GM10248 (cell line): ENCODE measurements at regions not wholly inside any gene's neighbourhood (a gene's known extent, or its start where the extent isn't known, plus 50 kb on each side); places are given as distances from the start of the nearest gene placed in this dataset.

ENCODE experiments used
- CTCF ChIA-PET: fragments of 300-600 bp; sonication (Branson Sonifier 250); formaldehyde crosslinking; extraction: SDS; loops from one replicate; lab custom pipeline; 2021; ENCODE audit warnings: antibody characterized with exemption; lab: Yijun Ruan, JAX
- POLR2A ChIA-PET: fragments of 350-650 bp; sonication (Branson Sonifier 250); formaldehyde crosslinking; extraction: SDS; loops from one replicate; lab custom pipeline; 2020; ENCODE audit warnings: antibody characterized with exemption; lab: Yijun Ruan, JAX
- DNase-seq: peaks from one replicate; pipeline ENCODE4 v3.0.0; 2012; ENCODE audit errors: extremely low spot score
- TF ChIP-seq, protein P1 (sequence below): IDR thresholded peaks from 2 replicates; pipeline ENCODE4 v1.5.1; 2012; ENCODE audit warnings: mild to moderate bottlenecking, low read depth; ENCODE audit errors: extremely low read depth, missing control alignments, control extremely low read depth

DNA sequence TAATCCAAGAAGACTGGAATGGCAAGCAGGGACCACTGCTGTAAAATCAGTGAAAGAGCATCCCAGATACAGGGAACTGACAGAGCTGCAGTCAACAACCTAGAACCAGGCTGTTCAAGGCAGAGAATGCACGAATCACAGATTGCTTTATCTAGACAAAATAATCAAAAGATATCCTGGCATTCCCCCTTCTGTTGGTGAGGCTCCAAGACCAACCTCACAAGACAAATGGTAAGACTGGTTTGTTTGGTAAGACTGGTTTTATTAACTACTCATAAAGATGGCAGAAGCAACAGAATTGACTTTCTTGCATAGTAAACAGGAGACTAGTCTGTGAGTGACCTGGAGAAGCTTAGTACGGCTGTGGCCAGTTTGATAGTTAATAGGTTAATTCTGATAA is 88.8 kb upstream of the AHI1 start:
- POLR2A ChIA-PET: no interaction called here
- CTCF ChIA-PET: interaction anchor here (1.0 to 1.7 kb wide), 6 partner anchors 9 to 89 kb away, joined by 3 to 5 read pairs (median 3); no protein-coding TSS in a partner anchor
- no peak for DNase-seq
- TF ChIP-seq, protein P1, sequence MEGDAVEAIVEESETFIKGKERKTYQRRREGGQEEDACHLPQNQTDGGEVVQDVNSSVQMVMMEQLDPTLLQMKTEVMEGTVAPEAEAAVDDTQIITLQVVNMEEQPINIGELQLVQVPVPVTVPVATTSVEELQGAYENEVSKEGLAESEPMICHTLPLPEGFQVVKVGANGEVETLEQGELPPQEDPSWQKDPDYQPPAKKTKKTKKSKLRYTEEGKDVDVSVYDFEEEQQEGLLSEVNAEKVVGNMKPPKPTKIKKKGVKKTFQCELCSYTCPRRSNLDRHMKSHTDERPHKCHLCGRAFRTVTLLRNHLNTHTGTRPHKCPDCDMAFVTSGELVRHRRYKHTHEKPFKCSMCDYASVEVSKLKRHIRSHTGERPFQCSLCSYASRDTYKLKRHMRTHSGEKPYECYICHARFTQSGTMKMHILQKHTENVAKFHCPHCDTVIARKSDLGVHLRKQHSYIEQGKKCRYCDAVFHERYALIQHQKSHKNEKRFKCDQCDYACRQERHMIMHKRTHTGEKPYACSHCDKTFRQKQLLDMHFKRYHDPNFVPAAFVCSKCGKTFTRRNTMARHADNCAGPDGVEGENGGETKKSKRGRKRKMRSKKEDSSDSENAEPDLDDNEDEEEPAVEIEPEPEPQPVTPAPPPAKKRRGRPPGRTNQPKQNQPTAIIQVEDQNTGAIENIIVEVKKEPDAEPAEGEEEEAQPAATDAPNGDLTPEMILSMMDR: no peak

- no peak for DNase-seq
- POLR2A ChIA-PET: no interaction called here
- TF ChIP-seq, protein P1: no peak
- CTCF ChIA-PET: interaction anchor here (0.7 to 1.7 kb wide), 8 partner anchors 9 to 89 kb away, joined by 3 to 5 read pairs (median 3); no protein-coding TSS in a partner anchor
Observed at GRCh38 chr6:135586844-135587243, 89.3 kb upstream of the AHI1 start.

DNA sequence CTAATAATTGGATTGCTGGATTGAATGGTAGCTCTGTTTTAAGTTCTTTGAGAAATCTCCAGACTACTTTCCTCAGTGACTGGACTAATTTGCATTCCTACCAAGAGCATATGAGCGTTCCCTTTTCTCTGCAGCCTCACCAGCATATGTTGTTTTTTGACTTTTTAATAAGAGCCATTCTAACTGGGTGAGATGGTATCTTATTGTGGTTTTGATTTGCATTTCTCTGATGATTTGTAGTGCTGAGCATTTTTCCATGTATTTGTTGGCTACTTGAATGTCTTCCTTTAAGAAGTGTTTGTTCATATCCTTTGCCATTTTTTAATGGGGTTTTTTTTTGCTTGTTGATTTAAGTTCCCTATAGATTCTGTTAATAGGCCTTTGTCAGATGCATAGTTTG is 94.7 kb upstream of the AHI1 start:
- TF ChIP-seq, protein P1: no peak
- CTCF ChIA-PET: interaction anchor here (0.8 to 1.5 kb wide), 2 partner anchors 11 to 86 kb away, joined by 3 to 4 read pairs; no protein-coding TSS in a partner anchor
- POLR2A ChIA-PET: no interaction called here
- no peak for DNase-seq

- POLR2A ChIA-PET: no interaction called here
- DNase-seq: no peak
- CTCF ChIA-PET: interaction anchor here (0.9 to 1.3 kb wide), 2 partner anchors 11 to 633 kb away, joined by 3 to 4 read pairs; no protein-coding TSS in a partner anchor
- TF ChIP-seq, protein P1: no peak
Observed at GRCh38 chr6:135594000-135594399, 96.5 kb upstream of the AHI1 start.

DNA sequence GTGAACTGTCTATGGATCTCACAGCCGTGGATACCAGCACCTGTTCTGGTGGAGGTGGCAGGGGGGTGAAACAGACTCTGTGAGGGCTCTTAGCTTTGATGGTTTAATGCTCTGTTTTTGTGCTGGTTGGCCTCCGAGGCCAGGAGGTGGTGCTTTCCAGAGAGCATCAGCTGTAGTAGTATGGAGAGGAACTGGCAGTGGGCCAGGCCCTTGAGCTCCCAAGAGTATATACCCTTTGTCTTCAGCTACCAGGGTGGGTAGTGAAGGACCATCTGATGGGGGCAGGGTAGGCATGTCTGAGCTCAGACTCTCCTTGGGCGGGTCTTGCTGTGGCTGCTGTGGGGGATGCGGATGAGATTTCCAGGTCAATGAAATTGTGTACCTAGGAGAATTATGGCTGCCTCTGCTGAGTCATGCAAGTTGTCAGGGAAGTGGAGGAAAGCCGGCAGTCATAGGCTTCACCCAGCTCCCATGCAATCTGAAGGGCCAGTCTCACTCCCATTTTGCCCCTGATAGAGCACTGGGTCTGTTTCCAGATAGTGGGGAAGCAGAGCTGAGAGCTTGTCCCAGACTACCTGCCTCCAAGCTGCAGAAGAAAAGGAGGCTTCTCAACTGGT is 102.7 kb upstream of the AHI1 start:
- CTCF ChIA-PET: interaction anchor here (1.1 to 1.4 kb wide), 3 partner anchors 18 to 303 kb away, joined by 3 read pairs; no protein-coding TSS in a partner anchor
- TF ChIP-seq, protein P1: no peak
- no peak for DNase-seq
- POLR2A ChIA-PET: no interaction called here

DNA sequence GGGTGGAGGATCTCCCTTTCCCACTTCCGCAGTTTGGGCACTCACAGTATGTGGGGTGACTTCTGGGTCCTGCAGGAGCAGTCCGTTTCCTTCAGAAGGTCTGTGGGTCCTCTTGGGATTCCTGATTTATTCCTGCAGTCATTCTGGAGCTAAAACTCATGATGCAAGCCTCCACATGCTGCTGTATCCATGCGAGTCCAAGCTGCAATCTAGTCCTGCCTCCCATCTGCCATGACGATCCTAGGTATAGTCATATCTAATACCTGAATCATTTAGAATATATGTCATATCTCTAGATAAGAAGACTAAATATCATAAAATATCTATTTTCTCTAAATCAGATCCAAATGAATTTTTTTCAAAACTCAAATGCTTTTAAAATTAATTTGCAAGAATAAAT is 103.4 kb upstream of the AHI1 start:
- POLR2A ChIA-PET: no interaction called here
- TF ChIP-seq, protein P1: no peak
- CTCF ChIA-PET: interaction anchor here (1.2 kb wide), 1 partner anchor 22 kb away, joined by 3 read pairs; no protein-coding TSS in a partner anchor
- DNase-seq: no peak
